ENCODE measurements at regions not wholly inside any gene's neighbourhood (a gene's known extent, or its start where the extent isn't known, plus 50 kb on each side); places are given as distances from the start of the nearest gene placed in this dataset.

GRCh38 chr12:20127413-20127812 lies 240.9 kb upstream of the PDE3A start:
- TF ChIP-seq CTCF (IDR thresholded peaks at IDR 0.05), result no peak
- H3K9me3 Mint-ChIP-seq (ENCODE audit: low read depth), result no peaks in the 10 kb centered on the region
- no peak overlapping the region for H3K27ac Mint-ChIP-seq (ENCODE audit: unreplicated experiment)
- no peak for DNase-seq (ENCODE audit: low spot score)
- H3K27me3 Mint-ChIP-seq (ENCODE audit: low read depth), result no peaks in the 10 kb centered on the region
- H3K4me3 Mint-ChIP-seq (ENCODE audit: unreplicated experiment), result no peak overlapping the region
- no peaks in the 10 kb centered on the region for H3K36me3 Mint-ChIP-seq (ENCODE audit: low read depth)
- H3K4me1 Mint-ChIP-seq (ENCODE audit: low read depth), result peaks cover 15% of the 10 kb centered on the region

GRCh38 chr12:20128928-20129327 lies 239.4 kb upstream of the PDE3A start:
- Mint-ChIP-seq H3K4me1 (ENCODE audit: low read depth) (peaks cover 9% of the 10 kb centered on the region), H3K36me3 (ENCODE audit: low read depth) (no peaks in the 10 kb centered on the region), H3K27me3 (ENCODE audit: low read depth) (no peaks in the 10 kb centered on the region), H3K27ac (ENCODE audit: unreplicated experiment) (no peak overlapping the region), H3K9me3 (ENCODE audit: low read depth) (no peaks in the 10 kb centered on the region), H3K4me3 (ENCODE audit: unreplicated experiment) (no peak overlapping the region)
- no peak for DNase-seq (ENCODE audit: low spot score)
- no peak for TF ChIP-seq CTCF (IDR thresholded peaks at IDR 0.05)

GRCh38 chr12:20132818-20133217 lies 235.5 kb upstream of the PDE3A start:
- DNase-seq (ENCODE audit: low spot score), result no peak
- Mint-ChIP-seq H3K4me1 (ENCODE audit: low read depth) (no peaks in the 10 kb centered on the region), H3K9me3 (ENCODE audit: low read depth) (no peaks in the 10 kb centered on the region), H3K4me3 (ENCODE audit: unreplicated experiment) (no peak overlapping the region), H3K36me3 (ENCODE audit: low read depth) (no peaks in the 10 kb centered on the region), H3K27me3 (ENCODE audit: low read depth) (no peaks in the 10 kb centered on the region), H3K27ac (ENCODE audit: unreplicated experiment) (no peak overlapping the region)
- no peak for TF ChIP-seq CTCF (IDR thresholded peaks at IDR 0.05)

GRCh38 chr12:20134652-20135051 lies 233.7 kb upstream of the PDE3A start:
- Mint-ChIP-seq H3K27me3 (ENCODE audit: low read depth) (no peaks in the 10 kb centered on the region), H3K27ac (ENCODE audit: unreplicated experiment) (no peak overlapping the region), H3K36me3 (ENCODE audit: low read depth) (no peaks in the 10 kb centered on the region), H3K4me3 (ENCODE audit: unreplicated experiment) (no peak overlapping the region), H3K9me3 (ENCODE audit: low read depth) (no peaks in the 10 kb centered on the region), H3K4me1 (ENCODE audit: low read depth) (no peaks in the 10 kb centered on the region)
- no peak for TF ChIP-seq CTCF (IDR thresholded peaks at IDR 0.05)
- DNase-seq (ENCODE audit: low spot score), result no peak

GRCh38 chr12:20140751-20141150 lies 227.6 kb upstream of the PDE3A start:
- Mint-ChIP-seq H3K4me1 (ENCODE audit: low read depth) (peaks cover 12% of the 10 kb centered on the region), H3K9me3 (ENCODE audit: low read depth) (no peaks in the 10 kb centered on the region), H3K27me3 (ENCODE audit: low read depth) (no peaks in the 10 kb centered on the region), H3K27ac (ENCODE audit: unreplicated experiment) (no peak overlapping the region), H3K4me3 (ENCODE audit: unreplicated experiment) (no peak overlapping the region), H3K36me3 (ENCODE audit: low read depth) (no peaks in the 10 kb centered on the region)
- no peak for DNase-seq (ENCODE audit: low spot score)
- no peak for TF ChIP-seq CTCF (IDR thresholded peaks at IDR 0.05)

All from chondrocyte (in vitro differentiated cells).